DMS53 (cell line): ENCODE measurements at regions not wholly inside any gene's neighbourhood (a gene's known extent, or its start where the extent isn't known, plus 50 kb on each side); places are given as distances from the start of the nearest gene placed in this dataset.
A peak's percentile ranks its signal among the peaks of the same experiment; 100 is the strongest.

Experiments used
- DNase-seq: peaks from one replicate; lab custom pipeline; 2025; lab: John Stamatoyannopoulos, UW

GRCh38 chr13:32910530-32910929 is 105.7 kb upstream of the KL start:
- DNase-seq, result no peak

- DNase-seq, result peak; percentile 75
Observed at GRCh38 chr13:32911506-32911905, 104.7 kb upstream of the KL start.

GRCh38 chr13:32914686-32915085 is 101.5 kb upstream of the KL start:
- no peak for DNase-seq

GRCh38 chr13:32917504-32917903 is 98.7 kb upstream of the KL start:
- peak; percentile 39 for DNase-seq

- no peak for DNase-seq
Observed at GRCh38 chr13:32923725-32924124, 92.5 kb upstream of the KL start.

GRCh38 chr13:32924886-32925285 is 91.3 kb upstream of the KL start:
- no peak for DNase-seq

- DNase-seq, result no peak
Observed at GRCh38 chr13:32925506-32925905, 90.7 kb upstream of the KL start.

GRCh38 chr13:32932376-32932775 is 83.8 kb upstream of the KL start:
- DNase-seq, result no peak

- DNase-seq, result no peak
Observed at GRCh38 chr13:32936716-32937115, 79.5 kb upstream of the KL start.

GRCh38 chr13:32938314-32938713 is 77.9 kb upstream of the KL start:
- DNase-seq, result no peak

GRCh38 chr13:32938907-32939306 is 77.3 kb upstream of the KL start:
- DNase-seq, result no peak

- peak; percentile 62 for DNase-seq
Observed at GRCh38 chr13:32940601-32941000, 75.6 kb upstream of the KL start.

GRCh38 chr13:32941368-32941767 is 74.9 kb upstream of the KL start:
- no peak for DNase-seq

- DNase-seq, result no peak
Observed at GRCh38 chr13:32946558-32946957, 69.7 kb upstream of the KL start.

- DNase-seq, result peak; percentile 90
Observed at GRCh38 chr13:32947411-32948276, 68.6 kb upstream of the KL start.

GRCh38 chr13:32949820-32950219 is 66.4 kb upstream of the KL start:
- DNase-seq, result no peak

GRCh38 chr13:32951580-32951979 is 64.6 kb upstream of the KL start:
- DNase-seq, result peak; percentile 95

GRCh38 chr13:32955881-32956594 is 60.2 kb upstream of the KL start:
- DNase-seq, result peak; percentile 39

GRCh38 chr13:32956595-32956933 is 59.7 kb upstream of the KL start:
- DNase-seq, result peak; percentile 39

- DNase-seq, result no peak
Observed at GRCh38 chr13:32960626-32961025, 55.6 kb upstream of the KL start.

- no peak for DNase-seq
Observed at GRCh38 chr13:32961724-32962123, 54.5 kb upstream of the KL start.

GRCh38 chr13:32962342-32962741 is 53.9 kb upstream of the KL start:
- DNase-seq, result no peak

GRCh38 chr13:32964987-32965386 is 51.2 kb upstream of the KL start:
- no peak for DNase-seq
